T-helper 1 cell (primary cell): ENCODE measurements at regions not wholly inside any gene's neighbourhood (a gene's known extent, or its start where the extent isn't known, plus 50 kb on each side); places are given as distances from the start of the nearest gene placed in this dataset.

ENCODE experiments used
- DNase-seq, 5 donors: peaks; one replicate each; pipeline ENCODE4 v3.0.0-alpha.2; 2012 to 2020

- no peak for DNase-seq
These were observed 368.4 kb upstream of the ITGA1 start for GRCh38 chr5:52419357-52419756.

- DNase-seq: no peak
These were observed 360.1 kb upstream of the ITGA1 start for GRCh38 chr5:52427615-52428014.

- DNase-seq: no peak
These were observed 358.7 kb upstream of the ITGA1 start for GRCh38 chr5:52428977-52429489.

- DNase-seq: no peak
These were observed 345.9 kb upstream of the ITGA1 start for GRCh38 chr5:52441768-52442167.

- DNase-seq: no peak
These were observed 344.5 kb upstream of the ITGA1 start for GRCh38 chr5:52443187-52443586.

- no peak for DNase-seq
These were observed 339.6 kb upstream of the ITGA1 start for GRCh38 chr5:52448111-52448510.

GRCh38 chr5:52449516-52449915, 338.2 kb upstream of the ITGA1 start:
- DNase-seq: no peak

GRCh38 chr5:52452098-52452497, 335.6 kb upstream of the ITGA1 start:
- no peak for DNase-seq

GRCh38 chr5:52453176-52453575, 334.5 kb upstream of the ITGA1 start:
- DNase-seq: no peak

GRCh38 chr5:52455920-52456319, 331.8 kb upstream of the ITGA1 start:
- no peak for DNase-seq

- no peak for DNase-seq
These were observed 329.9 kb upstream of the ITGA1 start for GRCh38 chr5:52457810-52458209.

GRCh38 chr5:52466113-52466512, 321.6 kb upstream of the ITGA1 start:
- no peak for DNase-seq

- DNase-seq: no peak
These were observed 320.8 kb upstream of the ITGA1 start for GRCh38 chr5:52466749-52467520.

GRCh38 chr5:52468976-52469375, 318.7 kb upstream of the ITGA1 start:
- DNase-seq: no peak

GRCh38 chr5:52469420-52469819, 318.3 kb upstream of the ITGA1 start:
- DNase-seq: peak in 2 of 5 donors; percentile 4 to 9

GRCh38 chr5:52469835-52470234, 317.9 kb upstream of the ITGA1 start:
- DNase-seq: no peak

- DNase-seq: no peak
These were observed 311.4 kb upstream of the ITGA1 start for GRCh38 chr5:52476346-52476745.

- DNase-seq: no peak
These were observed 306.5 kb upstream of the ITGA1 start for GRCh38 chr5:52481201-52481600.

GRCh38 chr5:52481851-52482250, 305.9 kb upstream of the ITGA1 start:
- DNase-seq: no peak

GRCh38 chr5:52491071-52491787, 296.5 kb upstream of the ITGA1 start:
- DNase-seq: no peak

- DNase-seq: no peak
These were observed 295.9 kb upstream of the ITGA1 start for GRCh38 chr5:52491818-52492217.

GRCh38 chr5:52497133-52497693, 290.5 kb upstream of the ITGA1 start:
- DNase-seq: no peak

- DNase-seq: no peak
These were observed 289.1 kb upstream of the ITGA1 start for GRCh38 chr5:52498607-52499006.

- no peak for DNase-seq
These were observed 285.2 kb upstream of the ITGA1 start for GRCh38 chr5:52502460-52502999.
